ENCODE measurements at regions not wholly inside any gene's neighbourhood (a gene's known extent, or its start where the extent isn't known, plus 50 kb on each side); places are given as distances from the start of the nearest gene placed in this dataset.

DNA sequence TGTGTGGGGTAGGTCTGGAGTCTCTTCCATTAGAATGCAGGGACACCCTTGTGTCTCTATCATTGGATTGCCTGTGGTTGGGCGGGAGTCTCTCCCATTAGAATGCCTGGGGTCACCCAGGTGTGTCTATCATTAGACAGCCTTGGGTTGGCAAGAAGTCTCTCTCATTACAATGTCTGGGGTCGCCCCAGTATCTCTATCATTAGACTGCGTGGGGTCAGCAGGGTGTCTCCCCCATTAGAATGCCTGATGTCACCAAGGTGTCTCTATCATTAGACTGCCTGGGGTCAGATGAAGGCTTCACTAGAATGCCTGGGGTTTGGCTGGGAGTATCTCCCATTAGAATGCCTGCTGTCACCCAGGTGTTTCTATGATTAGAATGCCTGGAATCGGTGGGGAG is 1539.0 kb downstream of the UQCRFS1 start:
- CTCF ChIA-PET: no interaction called here
- Mint-ChIP-seq H3K27me3 (no peaks in the 10 kb centered on the region), H3K9me3 (peaks cover 77% of the 10 kb centered on the region), H3K4me3 (no peak overlapping the region), H3K4me1 (no peaks in the 10 kb centered on the region), H3K36me3 (no peaks in the 10 kb centered on the region), H3K27ac (no peak overlapping the region)
- DNase-seq: no peak

GRCh38 chr19:27672309-27673047 is 1540.5 kb downstream of the UQCRFS1 start:
- Mint-ChIP-seq H3K4me1 (no peaks in the 10 kb centered on the region), H3K9me3 (peaks cover 67% of the 10 kb centered on the region), H3K27me3 (no peaks in the 10 kb centered on the region), H3K27ac (no peak overlapping the region), H3K4me3 (no peak overlapping the region), H3K36me3 (no peaks in the 10 kb centered on the region)
- CTCF ChIA-PET: no interaction called here
- no peak for DNase-seq

GRCh38 chr19:27671876-27672275 is 1541.1 kb downstream of the UQCRFS1 start:
- Mint-ChIP-seq H3K9me3 (peaks cover 61% of the 10 kb centered on the region), H3K4me3 (no peak overlapping the region), H3K4me1 (no peaks in the 10 kb centered on the region), H3K36me3 (no peaks in the 10 kb centered on the region), H3K27me3 (no peaks in the 10 kb centered on the region), H3K27ac (no peak overlapping the region)
- CTCF ChIA-PET: no interaction called here
- no peak for DNase-seq

- Mint-ChIP-seq H3K4me3 (no peak overlapping the region), H3K36me3 (no peaks in the 10 kb centered on the region), H3K27ac (no peak overlapping the region), H3K27me3 (no peaks in the 10 kb centered on the region), H3K4me1 (no peaks in the 10 kb centered on the region), H3K9me3 (peaks cover 52% of the 10 kb centered on the region)
- CTCF ChIA-PET: no interaction called here
- no peak for DNase-seq
Observed at GRCh38 chr19:27660428-27660827, 1552.5 kb downstream of the UQCRFS1 start.

- DNase-seq: no peak
- H3K36me3 Mint-ChIP-seq: no peaks in the 10 kb centered on the region
- H3K4me1 Mint-ChIP-seq: no peaks in the 10 kb centered on the region
- no peaks in the 10 kb centered on the region for H3K27me3 Mint-ChIP-seq
- peaks cover 69% of the 10 kb centered on the region for H3K9me3 Mint-ChIP-seq
- CTCF ChIA-PET: no interaction called here
- H3K4me3 Mint-ChIP-seq: no peak overlapping the region
- H3K27ac Mint-ChIP-seq: no peak overlapping the region
Observed at GRCh38 chr19:27657271-27658051, 1555.5 kb downstream of the UQCRFS1 start.

GRCh38 chr19:27654266-27654990 is 1558.5 kb downstream of the UQCRFS1 start:
- DNase-seq: no peak
- H3K27me3 Mint-ChIP-seq: no peaks in the 10 kb centered on the region
- CTCF ChIA-PET: no interaction called here
- H3K27ac Mint-ChIP-seq: no peak overlapping the region
- H3K9me3 Mint-ChIP-seq: peaks cover 84% of the 10 kb centered on the region
- no peak overlapping the region for H3K4me3 Mint-ChIP-seq
- H3K4me1 Mint-ChIP-seq: no peaks in the 10 kb centered on the region
- no peaks in the 10 kb centered on the region for H3K36me3 Mint-ChIP-seq

DNA sequence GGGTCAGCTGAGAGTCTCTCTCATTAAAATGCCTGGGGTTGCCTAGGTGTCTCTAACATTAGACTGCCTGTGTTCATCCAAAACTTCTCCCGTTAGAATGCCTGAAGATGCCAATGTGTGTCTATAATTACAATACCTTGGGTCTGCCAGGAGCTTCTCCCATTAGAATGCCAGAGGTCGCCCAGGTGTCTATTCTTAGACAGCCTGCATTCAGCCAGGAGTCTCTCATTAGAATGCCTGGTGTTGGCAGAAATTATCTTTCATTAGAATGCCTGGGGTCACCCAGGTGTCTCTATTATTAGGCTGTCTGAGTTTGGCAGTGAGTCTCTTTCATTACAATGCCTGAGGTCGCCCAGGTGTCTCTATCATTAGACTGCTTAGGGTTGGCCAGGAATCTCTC is 1560.2 kb downstream of the UQCRFS1 start:
- Mint-ChIP-seq H3K27me3 (no peaks in the 10 kb centered on the region), H3K4me3 (no peak overlapping the region), H3K9me3 (peaks cover 85% of the 10 kb centered on the region), H3K36me3 (no peaks in the 10 kb centered on the region), H3K27ac (no peak overlapping the region), H3K4me1 (no peaks in the 10 kb centered on the region)
- CTCF ChIA-PET: no interaction called here
- no peak for DNase-seq

GRCh38 chr19:27652281-27652680 is 1560.7 kb downstream of the UQCRFS1 start:
- Mint-ChIP-seq H3K27me3 (no peaks in the 10 kb centered on the region), H3K36me3 (no peaks in the 10 kb centered on the region), H3K4me3 (no peak overlapping the region), H3K9me3 (peaks cover 81% of the 10 kb centered on the region), H3K27ac (no peak overlapping the region), H3K4me1 (no peaks in the 10 kb centered on the region)
- CTCF ChIA-PET: no interaction called here
- DNase-seq: no peak

DNA sequence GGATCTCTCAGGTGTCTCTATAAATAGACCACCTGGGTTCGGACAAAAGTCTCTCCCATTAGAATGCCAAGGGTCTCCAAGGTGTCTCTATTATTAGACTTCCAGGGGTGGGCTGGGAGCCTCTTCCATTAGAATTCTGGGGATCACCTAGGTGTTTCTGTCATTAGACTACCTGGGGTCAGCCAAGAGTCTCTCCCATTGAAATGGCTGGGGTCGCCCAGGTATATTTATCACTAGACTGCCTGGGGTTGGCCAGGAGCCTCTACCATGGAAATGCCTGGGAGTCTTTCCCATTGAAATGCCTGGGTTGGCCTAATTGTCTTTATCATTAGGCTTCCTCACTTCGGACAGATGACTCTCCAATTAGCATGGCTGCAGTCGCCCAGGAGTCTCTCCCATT is 1565.5 kb downstream of the UQCRFS1 start:
- H3K27ac Mint-ChIP-seq: no peak overlapping the region
- H3K27me3 Mint-ChIP-seq: no peaks in the 10 kb centered on the region
- DNase-seq: no peak
- no peaks in the 10 kb centered on the region for H3K36me3 Mint-ChIP-seq
- CTCF ChIA-PET: no interaction called here
- no peaks in the 10 kb centered on the region for H3K4me1 Mint-ChIP-seq
- H3K9me3 Mint-ChIP-seq: peaks cover 55% of the 10 kb centered on the region
- H3K4me3 Mint-ChIP-seq: no peak overlapping the region

DNA sequence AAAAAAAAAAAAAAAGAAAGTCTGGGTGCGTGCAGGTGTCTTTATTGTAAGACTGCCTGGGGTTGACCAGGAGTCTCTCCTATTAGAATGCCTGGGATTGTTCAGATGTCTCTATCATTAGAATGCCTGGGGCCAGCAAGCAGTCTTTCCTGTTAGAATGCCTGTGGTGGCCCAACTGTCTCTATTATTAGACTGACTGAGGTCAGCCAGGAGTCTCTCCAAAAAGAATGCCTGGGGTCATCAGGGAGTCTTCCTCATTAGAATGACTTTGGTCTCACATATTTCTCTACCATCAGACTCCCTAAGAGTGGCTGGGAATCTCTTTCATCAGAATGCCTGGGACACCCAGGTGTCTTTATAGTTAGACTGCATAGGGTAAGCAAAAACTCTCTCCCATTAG is 1577.5 kb downstream of the UQCRFS1 start:
- H3K4me3 Mint-ChIP-seq: no peak overlapping the region
- no peaks in the 10 kb centered on the region for H3K36me3 Mint-ChIP-seq
- no peaks in the 10 kb centered on the region for H3K4me1 Mint-ChIP-seq
- peaks cover 48% of the 10 kb centered on the region for H3K9me3 Mint-ChIP-seq
- H3K27ac Mint-ChIP-seq: no peak overlapping the region
- H3K27me3 Mint-ChIP-seq: no peaks in the 10 kb centered on the region
- CTCF ChIA-PET: no interaction called here
- no peak for DNase-seq

GRCh38 chr19:27618006-27618405 is 1594.9 kb downstream of the UQCRFS1 start:
- CTCF ChIA-PET: no interaction called here
- H3K4me1 Mint-ChIP-seq: no peaks in the 10 kb centered on the region

DNA sequence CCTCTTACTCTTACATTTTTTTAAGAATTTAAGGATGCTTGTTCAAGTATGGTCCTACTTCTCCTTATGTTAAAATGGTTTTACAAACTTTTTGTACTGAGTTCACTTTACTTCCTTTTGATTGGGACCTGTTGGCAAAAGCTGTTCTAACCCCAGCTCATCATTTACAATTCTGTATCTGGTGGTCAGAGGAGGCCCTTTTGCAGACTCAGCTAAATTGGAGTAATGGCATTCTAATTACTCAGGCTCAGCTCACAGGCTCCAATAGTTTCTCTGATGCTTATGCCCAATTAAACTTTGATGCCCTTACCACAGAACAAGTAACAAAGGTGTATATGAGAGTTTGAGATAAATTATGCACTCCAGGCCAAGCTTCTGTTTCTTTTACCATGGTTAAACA is 1632.0 kb downstream of the UQCRFS1 start:
- Mint-ChIP-seq H3K4me1 (no peaks in the 10 kb centered on the region), H3K9me3 (peaks cover 38% of the 10 kb centered on the region), H3K27ac (no peak overlapping the region), H3K4me3 (no peak overlapping the region), H3K27me3 (no peaks in the 10 kb centered on the region), H3K36me3 (no peaks in the 10 kb centered on the region)
- CTCF ChIA-PET: no interaction called here
- no peak for DNase-seq

More at GRCh38 chr19:27618006-27618405, 1594.9 kb downstream of the UQCRFS1 start:
- H3K36me3 Mint-ChIP-seq: no peaks in the 10 kb centered on the region
- H3K27ac Mint-ChIP-seq: no peak overlapping the region
- no peaks in the 10 kb centered on the region for H3K27me3 Mint-ChIP-seq
- no peak overlapping the region for H3K4me3 Mint-ChIP-seq
- H3K9me3 Mint-ChIP-seq: peaks cover 70% of the 10 kb centered on the region
- DNase-seq: no peak
